HG03520 (cell line): ENCODE measurements at regions not wholly inside any gene's neighbourhood (a gene's known extent, or its start where the extent isn't known, plus 50 kb on each side); places are given as distances from the start of the nearest gene placed in this dataset.

Experiments used
- ATAC-seq: cut with Tn5 transposase; IDR thresholded peaks from one replicate; pipeline ENCODE4 v1.9.1; 2021; ENCODE audit warnings: mild to moderate bottlenecking, moderate library complexity; ENCODE audit not compliant: unreplicated experiment

- ATAC-seq: no peak
Observed at GRCh38 chr18:29060349-29060748, 883.4 kb upstream of the CDH2 start.

DNA sequence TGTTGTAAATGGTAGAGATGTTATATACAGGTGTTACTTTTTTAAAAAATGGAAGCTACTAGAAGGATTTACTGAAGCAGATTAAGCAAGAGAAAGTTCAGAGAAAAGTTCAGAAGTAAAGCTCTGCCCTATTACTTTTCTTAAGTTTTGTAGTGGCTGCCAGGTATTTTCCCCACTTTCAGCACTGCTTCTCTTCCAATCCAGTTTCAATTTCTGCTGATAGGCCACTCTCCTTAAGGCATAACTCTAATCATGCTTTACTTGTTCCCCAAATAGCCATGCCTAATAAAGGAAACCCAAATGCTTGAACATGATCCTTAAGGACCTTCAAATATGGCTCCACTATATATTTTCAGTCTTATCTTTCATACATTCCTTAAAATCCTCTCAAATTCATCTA is 880.8 kb upstream of the CDH2 start:
- no peak for ATAC-seq

GRCh38 chr18:29056800-29057199 is 879.9 kb upstream of the CDH2 start:
- no peak for ATAC-seq

DNA sequence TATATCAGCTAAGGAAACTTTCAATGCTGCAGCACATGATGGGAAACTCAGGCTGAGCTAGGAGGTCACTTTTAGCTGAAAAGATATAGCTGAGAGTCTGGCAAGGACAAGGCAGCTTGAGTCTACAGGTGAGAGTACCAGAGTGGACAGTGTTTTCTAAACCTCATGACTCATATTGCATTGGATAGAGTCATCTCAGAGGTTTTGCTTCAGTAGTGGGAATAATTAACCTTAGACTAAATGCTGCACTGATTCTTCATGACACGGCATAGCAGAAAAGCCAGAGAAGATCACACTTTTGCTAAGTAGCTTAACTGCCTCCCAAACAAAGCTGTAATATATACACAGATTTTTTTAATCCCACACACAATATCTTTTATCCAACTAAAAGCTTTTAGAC is 865.0 kb upstream of the CDH2 start:
- ATAC-seq: no peak

- no peak for ATAC-seq
Observed at GRCh38 chr18:29034113-29034856, 857.4 kb upstream of the CDH2 start.

- no peak for ATAC-seq
Observed at GRCh38 chr18:29028560-29028959, 851.6 kb upstream of the CDH2 start.

GRCh38 chr18:29018976-29019375 is 842.0 kb upstream of the CDH2 start:
- no peak for ATAC-seq

DNA sequence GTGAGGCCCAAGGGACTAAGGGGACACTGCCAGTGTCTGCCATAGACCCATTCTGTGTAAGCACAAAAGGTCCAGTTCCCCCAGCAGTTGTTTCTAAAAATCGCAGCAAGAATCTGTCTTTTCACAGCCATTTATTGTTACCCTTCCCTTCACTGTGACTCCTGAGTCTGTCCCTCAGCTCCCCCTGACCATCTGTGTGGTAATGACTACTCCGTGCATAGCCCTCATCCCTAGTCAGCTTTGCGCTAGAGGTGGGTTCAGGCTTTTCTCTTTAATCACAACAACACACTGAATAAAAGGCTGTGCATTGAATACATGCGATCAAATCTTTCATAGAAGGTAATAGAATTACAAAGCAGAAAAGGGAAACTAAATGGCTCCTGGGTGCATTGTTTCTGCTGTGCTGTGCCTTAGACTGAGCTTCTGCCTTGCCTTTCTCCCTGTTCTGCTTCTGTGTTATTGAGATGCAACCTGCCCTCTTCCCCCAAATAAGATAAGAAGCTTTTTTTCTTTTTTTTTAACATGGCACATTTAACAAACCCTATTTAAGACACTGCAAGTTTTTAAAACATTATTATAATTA is 836.0 kb upstream of the CDH2 start:
- no peak for ATAC-seq

DNA sequence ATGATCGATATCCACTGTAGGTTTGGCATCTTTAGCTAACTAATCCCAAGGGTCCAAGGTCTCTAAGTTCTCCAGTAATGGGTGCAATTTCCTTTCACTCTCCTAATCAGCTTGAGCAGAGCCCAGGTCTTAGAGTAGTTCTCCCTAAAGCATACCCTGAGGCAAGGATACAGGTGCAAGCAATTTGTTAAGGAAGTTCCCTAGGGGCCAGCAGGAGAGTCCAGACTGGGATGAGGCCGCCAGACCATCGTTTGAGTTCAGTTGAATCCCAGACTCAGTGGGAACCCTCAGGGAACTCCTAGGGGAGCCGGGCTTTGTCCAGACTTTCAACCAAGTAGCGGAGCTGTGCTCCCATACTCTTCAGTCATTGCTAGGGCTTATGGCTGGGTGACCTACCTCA is 835.4 kb upstream of the CDH2 start:
- ATAC-seq: no peak

GRCh38 chr18:29009250-29009803 is 832.4 kb upstream of the CDH2 start:
- no peak for ATAC-seq

GRCh38 chr18:29008809-29009208 is 831.9 kb upstream of the CDH2 start:
- ATAC-seq: no peak

DNA sequence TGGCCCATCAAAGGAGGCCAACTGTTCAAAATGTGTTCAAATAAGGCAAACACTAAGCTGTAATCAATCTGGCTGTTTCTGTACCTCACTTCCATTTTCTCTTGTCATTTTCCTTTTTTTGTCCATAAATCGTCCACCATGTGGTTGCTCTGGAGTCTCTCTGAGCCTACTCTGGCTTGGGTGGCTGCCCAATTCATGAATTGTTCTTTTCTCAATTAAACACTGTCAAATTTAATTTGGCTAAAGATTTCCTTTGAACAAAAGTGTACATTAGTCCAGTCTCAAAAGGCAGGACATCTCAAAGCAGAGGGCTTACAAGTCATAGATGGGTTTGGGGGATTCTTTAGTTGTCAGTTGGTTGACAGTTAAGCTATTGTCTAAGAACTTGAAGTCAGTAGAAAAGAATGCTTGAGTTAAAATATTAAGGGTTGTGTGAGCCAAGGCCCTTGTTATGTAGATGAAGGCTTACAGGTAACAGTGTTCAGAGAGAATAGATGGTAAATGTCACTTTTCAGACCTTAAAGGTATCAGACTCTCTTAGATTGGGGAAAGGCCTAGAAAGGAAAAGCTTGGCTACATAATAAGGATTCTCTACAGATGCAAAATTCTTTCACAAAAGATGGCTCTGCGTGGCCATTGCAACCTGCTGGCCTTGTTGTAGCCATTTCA is 831.2 kb upstream of the CDH2 start:
- ATAC-seq: no peak

DNA sequence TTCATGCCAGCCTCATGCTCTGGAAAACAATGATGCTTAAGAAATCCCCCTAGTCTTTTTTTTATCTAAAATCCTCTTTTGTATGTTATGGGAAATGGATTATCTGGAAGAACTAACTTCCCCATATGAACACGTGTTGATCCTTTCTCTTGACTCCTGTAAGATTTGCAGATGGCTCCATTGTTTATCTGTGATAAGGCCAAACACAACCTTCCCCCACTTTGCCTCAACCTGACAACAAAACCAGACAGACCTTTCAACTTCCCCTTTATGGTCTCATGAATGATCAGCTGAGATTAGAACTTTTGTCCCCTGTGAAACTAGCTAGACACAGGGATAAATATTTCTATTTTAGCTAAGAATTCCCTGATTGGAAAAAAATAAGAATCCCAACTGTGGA is 828.0 kb upstream of the CDH2 start:
- ATAC-seq: no peak

DNA sequence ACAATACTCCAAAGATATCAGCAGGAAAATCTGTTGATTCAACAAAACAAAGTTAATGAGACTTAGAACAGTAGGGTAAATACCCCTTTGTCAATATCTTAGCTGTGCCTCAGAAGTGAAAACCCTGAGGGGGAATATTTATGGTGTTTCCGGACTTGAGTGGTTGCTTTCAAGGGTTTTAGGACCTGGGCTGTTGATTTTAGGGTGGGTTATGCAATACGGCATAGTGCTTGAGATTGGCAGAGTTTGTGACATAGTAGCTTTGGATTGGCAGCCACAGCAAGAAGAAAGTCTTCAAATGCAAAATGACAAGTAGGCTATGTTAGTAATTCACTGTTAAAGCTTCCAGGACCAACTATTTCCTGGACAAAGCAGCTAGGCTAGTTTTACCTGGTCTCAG is 826.3 kb upstream of the CDH2 start:
- ATAC-seq: no peak

DNA sequence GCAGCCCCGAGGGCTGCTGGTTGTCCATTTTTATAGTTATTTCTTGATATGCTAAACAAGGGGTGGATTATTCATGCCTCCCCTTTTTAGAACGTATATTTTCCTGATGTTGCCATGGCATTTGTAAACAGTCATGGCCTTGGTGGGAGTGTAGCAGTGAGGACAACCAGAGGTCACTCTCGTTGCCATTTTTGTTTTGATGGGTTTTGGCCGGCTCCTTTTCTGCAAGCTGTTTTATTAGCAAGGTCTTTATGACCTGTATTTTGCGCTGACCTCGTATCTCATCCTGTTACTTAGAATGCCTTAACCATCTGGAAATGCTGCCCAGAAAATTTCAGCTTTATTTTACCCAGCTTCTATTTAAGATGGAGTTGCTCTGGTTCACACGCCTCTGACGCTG is 825.8 kb upstream of the CDH2 start:
- no peak for ATAC-seq

GRCh38 chr18:28999726-29000125 is 822.8 kb upstream of the CDH2 start:
- no peak for ATAC-seq

GRCh38 chr18:28995319-28995718 is 818.4 kb upstream of the CDH2 start:
- no peak for ATAC-seq

GRCh38 chr18:28984731-28985130 is 807.8 kb upstream of the CDH2 start:
- ATAC-seq: no peak

DNA sequence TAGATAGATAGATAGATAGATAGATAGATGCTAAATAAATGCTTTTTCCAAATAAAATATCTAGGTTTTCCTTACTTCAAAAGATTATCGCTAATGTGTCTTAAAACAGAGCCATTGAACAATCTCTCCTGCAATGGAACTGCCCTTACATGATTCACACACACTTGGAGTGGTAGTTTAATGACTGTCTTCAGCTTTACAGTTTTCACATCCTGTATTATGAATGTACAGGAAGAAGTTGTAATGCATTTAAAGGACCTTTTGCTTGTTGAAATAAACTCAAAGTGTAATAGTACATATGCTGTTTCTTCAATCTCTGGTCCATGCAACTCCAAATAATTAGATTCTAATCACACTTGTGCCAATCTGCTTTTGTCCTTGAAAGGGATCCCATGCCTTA is 797.6 kb upstream of the CDH2 start:
- ATAC-seq: no peak

GRCh38 chr18:28973324-28973723 is 796.4 kb upstream of the CDH2 start:
- no peak for ATAC-seq

DNA sequence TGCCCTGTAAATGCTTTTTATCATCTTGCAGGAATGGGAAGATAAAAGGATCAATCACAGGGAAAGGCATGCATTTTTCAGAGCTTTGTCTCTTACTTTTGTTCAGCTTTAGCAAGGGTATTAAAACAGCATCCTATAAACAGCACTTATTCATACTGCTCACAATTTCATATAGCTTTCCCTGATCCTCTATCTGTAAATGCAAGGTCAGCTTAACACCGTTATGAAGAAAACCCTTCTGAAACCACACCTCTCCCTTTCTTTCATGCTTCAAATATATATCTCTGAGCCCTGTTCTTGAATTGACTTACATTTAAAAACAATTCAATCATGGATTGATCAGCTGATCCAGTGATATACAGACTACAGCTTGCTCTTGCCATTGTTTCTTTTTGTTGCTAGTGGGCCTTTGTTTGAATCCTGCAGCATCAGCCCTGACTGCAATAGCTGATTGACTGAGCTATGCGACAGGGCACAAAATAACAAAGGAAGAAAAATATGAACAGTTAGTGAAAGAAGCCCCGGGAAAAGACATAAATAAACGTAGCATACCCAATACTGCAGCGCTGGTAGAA is 795.5 kb upstream of the CDH2 start:
- ATAC-seq: no peak

DNA sequence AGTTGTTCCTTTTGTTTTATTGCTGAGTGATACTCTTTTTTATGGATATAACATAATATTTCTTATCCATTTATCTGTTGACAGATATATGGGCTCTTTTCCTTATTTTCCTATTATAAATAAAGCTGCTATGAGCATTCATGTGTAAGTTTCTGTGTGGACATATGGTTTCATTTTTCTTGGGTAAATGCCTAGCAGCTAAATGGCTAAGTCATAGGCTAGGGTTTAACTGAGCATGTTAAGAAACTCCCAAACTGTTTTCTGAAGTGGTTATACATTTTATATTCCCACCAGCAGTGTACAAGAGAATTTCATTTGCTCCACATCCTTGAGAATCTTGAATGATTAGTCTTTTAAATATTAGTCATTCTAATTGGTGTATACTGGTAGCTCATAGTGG is 786.6 kb upstream of the CDH2 start:
- no peak for ATAC-seq
